HCT116 (cell line): ENCODE measurements at regions not wholly inside any gene's neighbourhood (a gene's known extent, or its start where the extent isn't known, plus 50 kb on each side); places are given as distances from the start of the nearest gene placed in this dataset.

Experiments
- ATAC-seq: fragments of 200-7000 bp; cut with Tn5 transposase; 2 replicates; pipeline ENCODE4 v1.9.1; 2020; ENCODE audit warnings: mild to moderate bottlenecking, moderate library complexity
- BruUV-seq: library from RNA; stranded (reverse); fragments of 400-500 nt; replicated peaks from 2 replicates; lab custom pipeline; 2021; lab: Mats Ljungman, UMichigan
- CTCF ChIA-PET: fragments of 300-600 bp; sonication (Branson Sonifier 250); formaldehyde crosslinking; loops from one replicate; lab custom pipeline; 2021; ENCODE audit warnings: antibody characterized with exemption; lab: Charles Lee
- POLR2A ChIA-PET: fragments of 300-600, 350-600 bp; sonication (Branson Sonifier 250); formaldehyde crosslinking; loops from one replicate; lab custom pipeline; 2021; ENCODE audit warnings: antibody characterized with exemption; lab: Charles Lee
- RAD21 ChIA-PET, 2 experiments: fragments of 300-600 bp; sonication (Branson Sonifier 250); formaldehyde crosslinking; loops; one replicate each; lab custom pipeline; 2023; ENCODE audit warnings: low total read pairs in 2 of 2; ENCODE audit not compliant: uncharacterized antibody in 2 of 2, unreplicated experiment in 2 of 2, low non-redundant PET in 1 of 2; lab: Charles Lee
- DNase-seq: peaks from one replicate; pipeline ENCODE4 v3.0.0-alpha.2; 2010; ENCODE audit warnings: low read depth, low spot score
- H2AFZ ChIP-seq: fragments of 200-600 bp; shearing (Covaris generic), sonication (generic); 2 replicates; pipeline ENCODE4 v1.6.1; 2017; ENCODE audit warnings: low read depth, mixed run types, mixed read lengths, antibody characterized with exemption, low read length; ENCODE audit not compliant: poor library complexity, severe bottlenecking
- H3K27ac ChIP-seq: 2 replicates; pipeline ENCODE4 v1.5.1; 2012; ENCODE audit warnings: low read depth, low read length
- H3K27me3 ChIP-seq: fragments of 200-600 bp; sonication (generic); 2 replicates; pipeline ENCODE4 v1.6.1; 2016; ENCODE audit warnings: mixed run types, low read length, mixed read lengths; ENCODE audit not compliant: insufficient read depth
- H3K36me3 ChIP-seq, 2 experiments: fragments of 200-500 bp in 1 of 2; fragments of 200-600 bp in 1 of 2; sonication (Bioruptor generic) in 1 of 2; sonication (generic) in 1 of 2; 2 replicates each; pipeline versions ENCODE4 v1.5.1 to v1.6.1; 2014 to 2016; ENCODE audit warnings: low read length in 2 of 2, inconsistent platforms in 1 of 2, mixed read lengths in 1 of 2, mixed run types in 1 of 2; ENCODE audit not compliant: insufficient read depth in 2 of 2, control insufficient read depth in 1 of 2
- H3K4me1 ChIP-seq, 2 experiments: fragments of 200-600 bp in 1 of 2; sonication (generic) in 1 of 2; 2 replicates each; pipeline versions ENCODE4 v1.5.1 to v1.6.1; 2012 to 2017; ENCODE audit warnings: low read length in 2 of 2, inconsistent platforms in 1 of 2, mild to moderate bottlenecking in 1 of 2, mixed read lengths in 1 of 2, mixed run types in 1 of 2, moderate library complexity in 1 of 2; ENCODE audit not compliant: insufficient read depth in 2 of 2, control insufficient read depth in 1 of 2
- H3K4me2 ChIP-seq: fragments of 200-600 bp; sonication (generic); 2 replicates; pipeline ENCODE4 v1.6.1; 2017; ENCODE audit warnings: mixed run types, low read length, mixed read lengths
- H3K4me3 ChIP-seq, 2 experiments: fragments of 200-600 bp in 1 of 2; sonication (generic) in 1 of 2; replicated peaks in 1 of 2; 2 replicates each; pipeline ENCODE4 v1.5.1; 2011 to 2016; ENCODE audit warnings: low read length in 2 of 2, control low read depth in 1 of 2, low read depth in 1 of 2, mild to moderate bottlenecking in 1 of 2, mixed read lengths in 1 of 2, mixed run types in 1 of 2
- H3K79me2 ChIP-seq: fragments of 200-600 bp; sonication (generic); 2 replicates; pipeline ENCODE4 v1.6.1; 2017; ENCODE audit warnings: mild to moderate bottlenecking, mixed run types, low read length, moderate library complexity, mixed read lengths; ENCODE audit not compliant: insufficient read depth
- H3K9ac ChIP-seq: fragments of 200-600 bp; sonication (generic); 2 replicates; pipeline ENCODE4 v1.6.1; 2016; ENCODE audit warnings: low read length, mixed read lengths
- H3K9me2 ChIP-seq: fragments of 200-600 bp; sonication (generic), shearing (Covaris generic); 2 replicates; pipeline ENCODE4 v1.6.1; 2017; ENCODE audit warnings: mixed run types, mild to moderate bottlenecking, moderate library complexity; ENCODE audit not compliant: insufficient read depth
- H3K9me3 ChIP-seq, 2 experiments: fragments of 200-500 bp in 1 of 2; fragments of 200-600 bp in 1 of 2; sonication (Bioruptor generic) in 1 of 2; sonication (generic) in 1 of 2; 2 replicates each; pipeline ENCODE4 v1.6.1; 2014 to 2017; ENCODE audit warnings: low read length in 2 of 2, mixed read lengths in 2 of 2, inconsistent platforms in 1 of 2, low read depth in 1 of 2, mild to moderate bottlenecking in 1 of 2, mixed run types in 1 of 2, moderate library complexity in 1 of 2; ENCODE audit not compliant: control insufficient read depth in 1 of 2, insufficient read depth in 1 of 2
- H4K20me1 ChIP-seq: fragments of 200-600 bp; sonication (generic), shearing (Covaris generic); 2 replicates; pipeline ENCODE4 v1.6.1; 2017; ENCODE audit warnings: mixed run types, mild to moderate bottlenecking, moderate library complexity; ENCODE audit not compliant: insufficient read depth
- ATF3 ChIP-seq: IDR thresholded peaks from 2 replicates; pipeline ENCODE4 v1.6.1; 2012
- CBX3 ChIP-seq: IDR thresholded peaks from 2 replicates; pipeline ENCODE4 v1.6.1; 2012; ENCODE audit warnings: low read depth
- CEBPB ChIP-seq: IDR thresholded peaks from 2 replicates; pipeline ENCODE4 v1.6.1; 2012; ENCODE audit warnings: low read depth
- EGR1 ChIP-seq: IDR thresholded peaks from 2 replicates; pipeline ENCODE4 v1.6.1; 2012; ENCODE audit warnings: low read depth
- EZH2 ChIP-seq: fragments of 200-600 bp; sonication (generic); IDR thresholded peaks from 2 replicates; pipeline ENCODE4 v1.6.1; 2017; ENCODE audit warnings: antibody characterized with exemption, mixed run types
- FOSL1 ChIP-seq: IDR thresholded peaks from 2 replicates; pipeline ENCODE4 v1.6.1; 2012; ENCODE audit warnings: low read depth
- JUND ChIP-seq: IDR thresholded peaks from 2 replicates; pipeline ENCODE4 v1.6.1; 2012
- POLR2A ChIP-seq: IDR thresholded peaks from 2 replicates; pipeline ENCODE4 v1.7.0; 2011; ENCODE audit warnings: borderline replicate concordance; ENCODE audit not compliant: insufficient read depth, insufficient read length; ENCODE audit errors: extremely low read depth
- POLR2AphosphoS5 ChIP-seq: IDR thresholded peaks from 2 replicates; pipeline ENCODE4 v1.6.1; 2011; ENCODE audit warnings: mild to moderate bottlenecking, low read depth, low read length, moderate library complexity
- RAD21 ChIP-seq: IDR thresholded peaks from 2 replicates; pipeline ENCODE4 v1.6.1; 2012; ENCODE audit warnings: low read depth, mild to moderate bottlenecking
- SIN3A ChIP-seq: IDR thresholded peaks from 2 replicates; pipeline ENCODE4 v1.6.1; 2012; ENCODE audit warnings: low read depth
- TCF7L2 ChIP-seq: IDR thresholded peaks from 2 replicates; pipeline ENCODE4 v1.7.0; 2011; ENCODE audit warnings: borderline replicate concordance, inconsistent platforms; ENCODE audit not compliant: insufficient read depth, insufficient read length; ENCODE audit errors: extremely low read depth
- YY1 ChIP-seq: IDR thresholded peaks from 2 replicates; pipeline ENCODE4 v1.6.1; 2011; ENCODE audit warnings: low read length, low read depth, moderate library complexity, mild to moderate bottlenecking; ENCODE audit not compliant: insufficient replicate concordance; ENCODE audit errors: extremely low read depth
- ZBTB33 ChIP-seq: IDR thresholded peaks from 2 replicates; pipeline ENCODE4 v1.6.1; 2011; ENCODE audit warnings: mild to moderate bottlenecking, low read length, moderate library complexity; ENCODE audit not compliant: insufficient replicate concordance; ENCODE audit errors: extremely low read depth
- ZFX ChIP-seq: fragments of 450-650 bp; IDR thresholded peaks from 2 replicates; pipeline ENCODE4 v1.6.1; 2017
- intact Hi-C: fragments of 100-400 bp; cut with micrococcal nuclease; formaldehyde crosslinking; loops from 2 replicates; pipeline ENCODE4 v1.10.0; 2022

- no peak for TF ChIP-seq ATF3
Measured at GRCh38 chr6:106011476-106011875, 74.7 kb upstream of the PRDM1 start (continued).

GRCh38 chr6:106005954-106006353 lies 80.2 kb upstream of the PRDM1 start:
- no TSS peak for BruUV-seq
- Histone ChIP-seq H3K27ac (no peak overlapping the region), H4K20me1 (no peaks in the 10 kb centered on the region), H3K4me2 (no peak overlapping the region), H3K79me2 (no peaks in the 10 kb centered on the region), H3K4me1 (no peaks in the 10 kb centered on the region), H3K9ac (no peak overlapping the region), H3K27me3 (no peaks in the 10 kb centered on the region), H3K36me3 (no peaks in the 10 kb centered on the region), H2AFZ (no peak overlapping the region), H3K4me3 (no peak overlapping the region), H3K9me3 (no peaks in the 10 kb centered on the region), H3K9me2 (no peaks in the 10 kb centered on the region)
- DNase-seq (no peak), ATAC-seq (no peak)
- RAD21 ChIA-PET: no interaction called here
- intact Hi-C loops: no loop called here
- CTCF ChIA-PET: no interaction called here
- POLR2A ChIA-PET: no interaction called here
- no peak for TF ChIP-seq ATF3
- no peak for TF ChIP-seq TCF7L2
- no peak for TF ChIP-seq ZBTB33
- no peak for TF ChIP-seq YY1
- TF ChIP-seq EZH2: no peak
- TF ChIP-seq POLR2AphosphoS5: no peak
- TF ChIP-seq RAD21: no peak
- no peak for TF ChIP-seq EGR1
- TF ChIP-seq ZFX: no peak
- no peak for TF ChIP-seq FOSL1
- no peak for TF ChIP-seq JUND
- no peak for TF ChIP-seq POLR2A
- no peak for TF ChIP-seq SIN3A
- no peak for TF ChIP-seq CBX3
- TF ChIP-seq CEBPB: no peak
